GM19438 (cell line): ENCODE measurements at regions not wholly inside any gene's neighbourhood (a gene's known extent, or its start where the extent isn't known, plus 50 kb on each side); places are given as distances from the start of the nearest gene placed in this dataset.
A peak's percentile ranks its signal among the peaks of the same experiment; 100 is the strongest.
"Not testable (repeated sequence)": the region's sequence is repeated elsewhere in the genome, so short reads cannot be mapped to it uniquely, and the experiment has no call there.

ENCODE experiments used
- ATAC-seq: cut with Tn5 transposase; IDR thresholded peaks from one replicate; pipeline ENCODE4 v1.9.1; 2021; ENCODE audit warnings: low read depth; ENCODE audit not compliant: unreplicated experiment

GRCh38 chr7:106358103-106358663 lies 73.4 kb upstream of the NAMPT start:
- peak; percentile 94 for ATAC-seq

DNA sequence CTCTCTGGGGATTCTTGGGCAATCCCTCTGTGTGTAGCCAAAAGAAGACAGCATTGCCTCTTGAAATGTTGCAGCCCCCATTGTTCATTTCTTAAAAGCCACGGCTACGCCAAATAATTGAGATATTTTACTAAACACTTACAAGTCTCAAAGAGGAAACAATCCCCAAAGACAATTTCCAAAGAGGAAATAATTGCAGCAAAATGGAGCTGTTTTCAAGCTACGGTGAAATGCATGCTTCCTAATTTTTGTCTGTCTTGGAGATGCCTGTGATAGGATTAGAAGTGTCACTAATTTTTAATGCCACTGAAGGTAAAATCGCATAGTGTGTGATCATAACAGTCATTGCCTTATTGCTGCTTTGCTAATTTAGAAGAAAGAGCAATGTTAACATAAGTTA lies 72.9 kb upstream of the NAMPT start:
- ATAC-seq, result no peak

GRCh38 chr7:106354822-106355221 lies 70.0 kb upstream of the NAMPT start:
- ATAC-seq, result no peak

DNA sequence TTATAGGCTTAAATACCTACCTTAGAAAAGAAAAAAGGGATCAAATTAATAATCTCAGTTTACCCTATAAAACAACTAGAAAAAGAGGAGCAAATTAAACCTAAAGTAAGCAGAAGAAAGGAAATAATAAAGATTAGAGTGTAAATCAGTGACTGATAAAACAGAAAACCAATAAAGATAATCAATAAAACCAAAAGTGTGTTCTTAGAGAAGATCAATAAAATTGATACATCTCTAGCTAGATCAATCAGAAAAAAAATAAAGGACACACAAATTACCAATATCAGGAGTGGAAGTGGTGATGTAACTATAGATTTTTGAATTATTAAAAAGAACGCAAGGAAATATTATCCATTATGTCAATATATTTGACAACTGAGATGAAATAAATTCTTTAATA lies 69.2 kb upstream of the NAMPT start:
- ATAC-seq, result no peak

DNA sequence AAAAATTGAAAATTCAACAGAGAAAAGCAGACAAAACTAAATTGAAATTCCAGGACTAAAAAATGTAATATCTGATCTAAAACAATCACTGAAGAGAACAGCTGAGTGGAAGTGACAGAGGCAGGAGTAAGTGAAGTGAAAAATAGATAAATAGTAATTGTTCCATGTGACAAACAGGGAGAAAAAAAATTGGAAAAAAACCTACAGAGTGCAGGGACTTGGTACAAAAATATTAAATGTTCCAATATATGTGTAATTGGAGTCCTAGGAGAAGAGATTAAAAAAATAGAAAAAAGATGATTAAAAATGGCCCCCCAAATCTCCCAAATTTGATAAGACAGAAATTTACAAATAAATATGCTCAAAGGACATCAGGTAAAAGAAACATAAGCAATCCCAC lies 63.4 kb upstream of the NAMPT start:
- no peak for ATAC-seq

DNA sequence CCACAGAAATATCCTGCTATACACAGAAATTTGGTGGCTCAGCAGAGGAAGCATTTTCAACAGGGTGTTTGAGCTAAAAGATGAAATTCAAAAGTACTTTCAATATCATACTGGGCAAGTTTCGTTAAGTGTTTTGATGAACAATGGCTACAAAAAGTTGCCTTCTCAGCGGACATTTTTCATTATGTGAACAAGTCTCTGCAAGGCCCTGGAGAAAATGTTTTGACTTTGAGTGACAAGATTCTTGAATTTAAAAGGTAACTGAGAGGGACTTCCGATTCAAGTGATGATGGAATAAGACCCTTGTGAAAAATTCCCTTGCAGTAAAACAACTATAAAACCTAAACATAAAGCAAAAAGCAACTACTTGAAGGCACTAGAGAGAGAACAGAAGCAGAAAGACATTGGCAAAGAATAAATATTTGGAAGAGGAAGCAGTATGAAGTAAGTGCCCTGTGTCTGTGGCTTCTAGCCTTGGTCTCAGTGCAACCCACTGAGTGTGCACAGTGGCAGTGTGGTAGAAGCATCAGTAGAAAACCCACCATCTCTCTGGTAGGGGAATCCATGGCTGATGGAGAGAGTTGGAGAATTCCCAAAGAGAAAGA lies 62.5 kb upstream of the NAMPT start:
- ATAC-seq, result no peak

- ATAC-seq, result peak; percentile 95
Measured at GRCh38 chr7:106346678-106347217, 62.0 kb upstream of the NAMPT start.

GRCh38 chr7:106346167-106346677 lies 61.4 kb upstream of the NAMPT start:
- no peak for ATAC-seq

DNA sequence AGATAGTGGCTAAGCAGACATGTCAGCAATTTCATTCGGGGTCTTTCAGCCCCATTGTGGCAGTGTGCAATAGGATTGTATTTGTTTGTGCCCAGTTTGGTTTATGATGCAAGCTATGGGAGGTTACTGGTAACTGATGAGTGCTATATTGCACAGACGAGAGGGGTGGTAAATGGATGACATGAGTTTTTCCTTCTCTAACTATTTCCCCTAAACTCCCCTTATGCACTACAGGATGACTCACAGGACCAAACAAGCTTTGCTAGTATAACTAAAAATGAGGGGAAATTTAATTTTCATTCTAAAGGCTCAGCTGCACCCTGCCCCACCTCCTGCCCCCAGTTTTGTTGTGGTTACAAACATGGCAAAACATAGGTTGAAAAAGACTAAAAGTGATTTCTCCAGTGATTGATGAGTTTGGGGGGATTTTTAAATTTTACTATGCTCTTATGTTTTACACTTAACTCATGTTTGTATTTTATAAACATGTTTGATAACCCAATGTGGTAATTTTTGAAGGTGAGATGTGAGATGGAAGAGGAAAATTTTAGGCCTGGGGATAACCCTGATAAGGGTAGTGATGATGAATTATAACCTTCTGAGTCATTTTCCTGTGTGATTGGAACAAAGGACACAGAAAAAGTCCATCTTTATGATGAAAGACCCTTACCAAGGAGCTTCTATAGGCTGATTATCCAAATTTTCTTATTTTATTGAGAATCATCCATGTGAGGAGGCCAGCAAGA lies 60.8 kb upstream of the NAMPT start:
- no peak for ATAC-seq

DNA sequence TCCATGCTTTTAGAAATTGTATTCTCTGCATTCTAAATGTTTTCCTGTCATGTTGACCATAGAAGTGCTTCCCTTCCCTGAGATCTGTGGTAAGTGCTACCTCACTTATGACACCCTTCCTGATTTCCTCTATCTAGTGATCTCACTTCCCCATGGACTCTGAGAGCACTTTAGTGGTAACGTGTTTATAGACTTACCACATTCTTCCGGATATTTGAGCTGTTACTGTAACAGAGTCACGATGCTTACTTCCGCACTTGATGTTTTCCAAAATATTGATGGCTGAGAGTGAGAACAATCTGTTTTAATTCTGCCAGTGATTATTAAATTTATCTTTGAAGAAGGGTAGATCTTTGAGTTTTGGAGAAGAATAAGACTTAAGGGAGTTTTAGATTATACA lies 60.1 kb upstream of the NAMPT start:
- ATAC-seq, result no peak

- ATAC-seq, result no peak
Measured at GRCh38 chr7:106344211-106344610, 59.4 kb upstream of the NAMPT start.

- not testable (repeated sequence) for ATAC-seq
Measured at GRCh38 chr7:106342049-106342448, 57.3 kb upstream of the NAMPT start.

DNA sequence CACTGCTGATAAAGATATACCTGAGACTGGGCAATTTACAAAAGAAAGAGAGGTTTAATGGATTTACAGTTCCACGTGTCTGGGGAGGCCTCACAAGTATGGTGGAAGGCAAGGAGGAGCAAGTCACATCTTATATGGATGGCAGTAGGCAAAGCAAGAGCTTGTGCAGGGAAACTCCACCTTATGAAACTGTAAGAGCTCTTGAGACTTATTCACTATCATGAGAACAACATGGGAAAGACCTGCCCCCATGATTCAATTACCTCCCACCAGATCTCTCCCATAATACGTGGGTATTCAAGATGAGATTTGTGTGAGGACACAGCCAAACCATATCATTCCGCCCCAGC lies 55.4 kb upstream of the NAMPT start:
- ATAC-seq, result not testable (repeated sequence)

DNA sequence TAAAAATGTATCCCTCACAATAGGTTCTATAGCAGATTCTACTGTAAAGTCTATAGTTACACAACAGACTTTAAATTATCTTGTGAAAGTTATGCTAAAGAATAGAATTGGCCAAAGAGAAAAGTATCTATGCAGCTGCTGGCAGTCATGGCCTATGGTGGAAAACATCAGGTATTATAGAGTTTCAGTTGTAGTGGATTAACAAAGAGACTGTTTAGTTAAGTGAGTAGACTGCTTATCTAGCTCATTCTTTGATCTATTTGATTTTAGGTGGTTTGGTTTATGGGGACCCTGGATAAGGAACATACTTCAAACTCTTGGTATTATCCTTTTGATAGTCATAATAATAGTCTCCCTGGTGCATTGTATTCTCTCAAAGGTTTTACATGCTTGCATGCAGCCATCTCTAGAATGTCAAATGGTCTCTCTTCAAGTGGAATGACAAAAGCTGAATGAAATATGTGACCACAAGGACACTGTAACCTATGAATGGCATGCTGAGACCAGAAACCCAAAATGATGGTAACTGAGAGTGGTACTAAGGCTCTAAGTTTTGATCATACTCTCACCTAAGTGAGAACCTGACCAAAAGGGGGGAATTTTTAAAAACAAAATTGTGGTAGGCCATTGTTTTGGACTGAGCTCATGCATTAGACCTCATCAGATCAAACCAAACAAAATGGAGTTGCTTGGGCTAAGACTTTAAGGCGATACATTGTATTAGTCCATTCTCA lies 54.9 kb upstream of the NAMPT start:
- no peak for ATAC-seq

- ATAC-seq, result no peak
Measured at GRCh38 chr7:106337754-106338153, 53.0 kb upstream of the NAMPT start.

- ATAC-seq, result no peak
Measured at GRCh38 chr7:106335814-106336213, 51.0 kb upstream of the NAMPT start.
